ENCODE measurements at regions not wholly inside any gene's neighbourhood (a gene's known extent, or its start where the extent isn't known, plus 50 kb on each side); places are given as distances from the start of the nearest gene placed in this dataset.

DNA sequence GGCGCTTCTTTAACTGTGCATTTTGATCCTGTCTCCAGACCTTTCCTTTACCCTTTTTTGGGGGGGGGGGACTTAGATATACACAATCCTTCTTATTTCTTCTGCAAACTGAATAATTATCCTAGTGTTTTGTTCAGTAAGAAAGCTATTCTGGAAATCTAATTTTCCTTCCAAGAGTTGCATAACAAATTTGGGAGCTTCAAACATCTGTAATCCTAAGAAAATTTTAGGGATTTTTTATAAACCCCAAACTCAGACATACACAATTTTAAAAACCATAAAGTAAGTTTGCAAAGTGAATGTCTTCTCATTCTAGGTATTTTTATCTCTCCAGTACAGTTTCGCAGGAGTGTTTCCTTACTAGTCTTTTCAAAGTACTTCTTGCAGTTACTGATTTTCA is 182.7 kb upstream of the E2F7 start:
- no peak for DNase-seq (ENCODE audit: insufficient read length, low spot score, missing footprints)
- Histone ChIP-seq H2AFZ (ENCODE audit: low read length) (no peak overlapping the region), H3K27me3 (ENCODE audit: insufficient read depth, low read length) (no peaks in the 10 kb centered on the region), H3K36me3 (ENCODE audit: insufficient read depth, low read length) (no peaks in the 10 kb centered on the region), H3K79me2 (ENCODE audit: insufficient read depth, low read length) (no peaks in the 10 kb centered on the region), H3K4me1 (ENCODE audit: insufficient read depth, low read length) (no peaks in the 10 kb centered on the region), H3K27ac (ENCODE audit: low read depth, low read length) (no peak overlapping the region), H3K4me3 (ENCODE audit: insufficient read depth, low read length) (no peak overlapping the region), H3K4me2 (ENCODE audit: insufficient read depth, low read length) (no peak overlapping the region), H4K20me1 (ENCODE audit: insufficient read depth, low read length) (no peaks in the 10 kb centered on the region), H3K9me3 (ENCODE audit: low read depth, low read length) (no peaks in the 10 kb centered on the region)
- TF ChIP-seq CTCF (IDR thresholded peaks at IDR 0.05; ENCODE audit: extremely low read depth, low read depth, low read length) = no peak

DNA sequence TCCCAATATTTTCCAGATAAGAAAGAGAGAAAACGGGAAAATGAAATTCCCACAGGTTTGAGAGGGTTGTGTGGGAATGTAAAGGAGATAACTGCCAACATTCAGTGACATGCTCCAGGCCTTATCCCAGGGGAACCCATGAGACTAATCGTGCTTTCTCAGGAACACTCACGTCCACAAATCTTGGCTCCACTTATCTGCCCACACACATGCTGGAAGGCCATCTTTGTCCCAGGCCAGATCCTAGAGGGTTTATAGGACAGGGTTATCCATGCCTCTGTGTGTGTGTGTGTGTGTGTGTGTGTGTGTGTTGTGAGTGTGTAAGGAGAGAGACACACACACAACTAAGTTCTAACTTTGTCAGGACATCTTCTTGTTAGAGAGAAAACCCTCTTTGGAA is 182.2 kb upstream of the E2F7 start:
- Histone ChIP-seq H3K4me1 (ENCODE audit: insufficient read depth, low read length) (no peaks in the 10 kb centered on the region), H3K4me3 (ENCODE audit: insufficient read depth, low read length) (no peak overlapping the region)

DNA sequence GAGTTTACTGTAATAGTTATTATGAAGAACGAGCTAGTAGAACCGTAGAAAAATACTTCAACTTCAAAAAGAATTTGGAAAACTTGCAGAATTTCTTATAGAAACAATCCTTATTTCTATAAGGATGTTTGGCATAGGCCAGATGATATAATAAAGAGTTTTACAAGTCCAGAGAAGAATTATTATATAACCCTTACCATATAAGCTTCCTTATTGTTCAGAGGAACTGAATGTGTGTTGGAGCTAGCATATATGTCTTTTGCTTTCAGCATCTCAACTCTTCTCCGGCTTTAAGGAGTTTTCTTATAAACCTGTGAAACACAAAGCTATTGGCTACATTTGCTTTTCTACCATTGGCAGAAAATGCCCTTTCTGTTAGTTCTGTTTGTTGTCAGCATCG is 178.0 kb upstream of the E2F7 start:
- Histone ChIP-seq H3K4me1 (ENCODE audit: insufficient read depth, low read length) (no peaks in the 10 kb centered on the region), H2AFZ (ENCODE audit: low read length) (no peak overlapping the region), H3K27ac (ENCODE audit: low read depth, low read length) (no peak overlapping the region), H3K4me2 (ENCODE audit: insufficient read depth, low read length) (no peak overlapping the region), H3K79me2 (ENCODE audit: insufficient read depth, low read length) (no peaks in the 10 kb centered on the region), H3K9me3 (ENCODE audit: low read depth, low read length) (no peaks in the 10 kb centered on the region), H3K36me3 (ENCODE audit: insufficient read depth, low read length) (no peaks in the 10 kb centered on the region), H3K4me3 (ENCODE audit: insufficient read depth, low read length) (no peak overlapping the region), H3K27me3 (ENCODE audit: insufficient read depth, low read length) (no peaks in the 10 kb centered on the region), H4K20me1 (ENCODE audit: insufficient read depth, low read length) (no peaks in the 10 kb centered on the region)
- DNase-seq (ENCODE audit: insufficient read length, low spot score, missing footprints) = no peak
- no peak for TF ChIP-seq CTCF (IDR thresholded peaks at IDR 0.05; ENCODE audit: extremely low read depth, low read depth, low read length)

More for the DNA sequence above, 182.2 kb upstream of the E2F7 start:
- Histone ChIP-seq H3K27me3 (ENCODE audit: insufficient read depth, low read length) (no peaks in the 10 kb centered on the region), H3K4me2 (ENCODE audit: insufficient read depth, low read length) (no peak overlapping the region), H2AFZ (ENCODE audit: low read length) (peak overlapping the region; percentile 54), H3K9me3 (ENCODE audit: low read depth, low read length) (no peaks in the 10 kb centered on the region), H3K79me2 (ENCODE audit: insufficient read depth, low read length) (no peaks in the 10 kb centered on the region), H3K36me3 (ENCODE audit: insufficient read depth, low read length) (no peaks in the 10 kb centered on the region), H4K20me1 (ENCODE audit: insufficient read depth, low read length) (no peaks in the 10 kb centered on the region), H3K27ac (ENCODE audit: low read depth, low read length) (no peak overlapping the region)
- DNase-seq (ENCODE audit: insufficient read length, low spot score, missing footprints) = no peak
- TF ChIP-seq CTCF (IDR thresholded peaks at IDR 0.05; ENCODE audit: extremely low read depth, low read depth, low read length) = no peak

DNA sequence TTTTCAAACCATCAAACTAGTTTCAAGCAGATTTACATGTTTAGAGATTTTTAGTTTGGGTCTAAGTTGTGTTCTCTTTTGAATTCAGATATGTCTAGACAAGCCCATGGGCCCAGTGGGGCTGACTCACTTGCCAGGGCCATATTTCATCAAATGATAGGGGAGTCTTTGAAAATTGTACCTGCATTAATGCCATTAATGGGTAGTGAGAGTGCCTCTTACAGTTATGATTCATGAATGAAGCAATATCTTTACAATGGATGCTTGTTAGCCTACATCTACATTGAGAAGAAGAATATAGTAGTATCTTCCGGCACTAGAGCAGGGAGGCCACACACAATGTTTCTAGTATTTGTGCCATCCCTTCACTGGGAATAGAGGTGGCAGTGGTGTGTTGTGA is 174.2 kb upstream of the E2F7 start:
- no peak for TF ChIP-seq CTCF (IDR thresholded peaks at IDR 0.05; ENCODE audit: extremely low read depth, low read depth, low read length)
- Histone ChIP-seq H2AFZ (ENCODE audit: low read length) (no peak overlapping the region), H3K4me1 (ENCODE audit: insufficient read depth, low read length) (no peaks in the 10 kb centered on the region), H3K4me2 (ENCODE audit: insufficient read depth, low read length) (no peak overlapping the region), H3K36me3 (ENCODE audit: insufficient read depth, low read length) (no peaks in the 10 kb centered on the region), H3K27ac (ENCODE audit: low read depth, low read length) (no peak overlapping the region), H3K27me3 (ENCODE audit: insufficient read depth, low read length) (no peaks in the 10 kb centered on the region), H3K4me3 (ENCODE audit: insufficient read depth, low read length) (no peak overlapping the region), H4K20me1 (ENCODE audit: insufficient read depth, low read length) (no peaks in the 10 kb centered on the region), H3K9me3 (ENCODE audit: low read depth, low read length) (no peaks in the 10 kb centered on the region), H3K79me2 (ENCODE audit: insufficient read depth, low read length) (no peaks in the 10 kb centered on the region)
- no peak for DNase-seq (ENCODE audit: insufficient read length, low spot score, missing footprints)

All from osteoblast (primary cell).